ENCODE measurements at regions not wholly inside any gene's neighbourhood (a gene's known extent, or its start where the extent isn't known, plus 50 kb on each side); places are given as distances from the start of the nearest gene placed in this dataset.
A peak's percentile ranks its signal among the peaks of the same experiment; 100 is the strongest.

DNA sequence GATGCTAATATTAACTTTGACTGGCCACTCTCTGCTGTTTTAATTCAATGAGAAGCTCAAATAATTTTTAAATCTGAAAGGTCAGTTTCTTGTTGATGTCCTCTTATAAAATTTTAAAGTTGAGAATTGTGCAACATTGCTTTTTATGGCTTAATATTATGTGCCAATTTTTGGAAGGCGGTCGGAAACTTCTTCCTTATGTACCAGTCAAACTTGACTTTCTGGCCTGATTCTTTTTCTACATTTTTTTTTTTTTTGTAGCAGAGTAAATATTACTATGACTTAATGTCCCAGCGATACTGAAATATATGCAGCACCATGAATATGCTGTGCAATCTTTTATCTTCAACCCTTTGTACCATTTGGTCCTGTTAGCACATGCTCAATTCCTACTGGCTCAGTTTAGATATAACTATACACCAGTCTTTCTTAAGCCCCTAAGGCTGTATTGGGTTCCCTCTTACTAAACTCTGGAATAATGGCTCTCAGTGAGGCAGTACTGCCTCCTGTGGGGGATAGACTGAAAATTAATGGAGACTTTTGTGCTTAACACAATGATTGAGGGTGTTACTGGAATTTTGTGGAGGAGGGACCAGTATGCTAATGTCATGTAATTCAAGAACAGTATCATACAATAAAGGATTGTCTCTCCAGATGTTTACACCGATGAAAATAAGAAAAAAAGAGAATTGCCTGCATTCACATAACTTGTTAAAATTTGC, 156.4 kb upstream of the SYNCRIP start:
- H3K36me3 ChIP-seq (ENCODE audit: control insufficient read depth in 2 of 2, extremely low read depth in 1 of 2, insufficient read depth in 1 of 2, low read length in 1 of 2): no peaks in the 10 kb centered on the region
- H3K36me3 Mint-ChIP-seq: no peaks in the 10 kb centered on the region
- H3K27ac ChIP-seq (ENCODE audit: low read length): no peak overlapping the region
- DNase-seq (no peak), ATAC-seq (replicated peaks in 1 of 4) (no peak)
- H3K27ac Mint-ChIP-seq: no peak overlapping the region
- peaks cover 10 to 20% of the 10 kb centered on the region in 2 donors for H3K27me3 Mint-ChIP-seq
- H3K9me3 Mint-ChIP-seq: no peaks in the 10 kb centered on the region
- H3K4me3 ChIP-seq (ENCODE audit: control insufficient read depth in 1 of 2, extremely low read depth in 1 of 2, low read length in 1 of 2): no peak overlapping the region
- CTCF ChIA-PET: no interaction called here
- no peaks in the 10 kb centered on the region for H3K9me3 ChIP-seq
- H3K4me1 ChIP-seq (ENCODE audit: control insufficient read depth in 1 of 2, extremely low read depth in 1 of 2, insufficient read depth in 2 of 2, low read length in 2 of 2): no peaks in the 10 kb centered on the region
- no peaks in the 10 kb centered on the region for H3K27me3 ChIP-seq (replicated peaks in 1 of 2; ENCODE audit: control insufficient read depth in 2 of 2, extremely low read depth in 1 of 2, insufficient read depth in 2 of 2, low read length in 1 of 2)
- no peaks in the 10 kb centered on the region for H3K4me1 Mint-ChIP-seq
- POLR2A ChIA-PET: interaction anchor here in 1 of 2 donors (0.6 kb wide), 1 partner anchor 139 kb away, joined by 3 read pairs; no protein-coding TSS in a partner anchor
- WGBS (ENCODE audit: insufficient coverage): no CpG with 5 or more reads among the region's 4 CpGs
- no peak overlapping the region for H3K4me3 Mint-ChIP-seq

DNA sequence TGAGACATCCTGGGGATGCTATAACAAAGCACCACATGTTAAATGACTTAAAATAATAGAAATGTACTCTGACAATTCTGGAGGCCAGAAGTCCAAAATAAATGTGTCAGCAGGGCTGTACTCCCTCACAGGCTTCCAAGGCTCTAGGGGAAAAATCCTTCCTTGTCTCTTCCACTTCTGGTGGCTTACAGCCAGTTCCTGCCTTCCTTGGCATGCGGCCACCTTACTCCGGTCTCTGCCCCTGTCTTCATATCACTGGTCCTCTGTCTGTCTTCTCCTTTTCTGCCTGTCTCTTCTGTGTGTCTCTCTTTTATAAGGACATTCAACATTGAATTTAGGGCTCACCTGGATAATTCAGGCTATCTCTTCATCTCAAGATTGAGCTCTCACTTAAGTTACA, 155.3 kb upstream of the SYNCRIP start:
- no peak overlapping the region for H3K27ac ChIP-seq (ENCODE audit: low read length)
- ChIA-PET POLR2A (no interaction called here), CTCF (no interaction called here)
- no peaks in the 10 kb centered on the region for H3K9me3 Mint-ChIP-seq
- no peaks in the 10 kb centered on the region for H3K4me1 ChIP-seq (ENCODE audit: control insufficient read depth in 1 of 2, extremely low read depth in 1 of 2, insufficient read depth in 2 of 2, low read length in 2 of 2)
- DNase-seq (no peak), ATAC-seq (replicated peaks in 1 of 4) (no peak)
- no peak overlapping the region for H3K27ac Mint-ChIP-seq
- no peaks in the 10 kb centered on the region for H3K36me3 ChIP-seq (ENCODE audit: control insufficient read depth in 2 of 2, extremely low read depth in 1 of 2, insufficient read depth in 1 of 2, low read length in 1 of 2)
- H3K9me3 ChIP-seq: no peaks in the 10 kb centered on the region
- no peaks in the 10 kb centered on the region for H3K4me1 Mint-ChIP-seq
- 82% methylated on average over 2 of the region's 2 CpGs for WGBS (ENCODE audit: insufficient coverage)
- H3K27me3 Mint-ChIP-seq: peaks cover 10 to 20% of the 10 kb centered on the region in 2 donors
- H3K27me3 ChIP-seq (replicated peaks in 1 of 2; ENCODE audit: control insufficient read depth in 2 of 2, extremely low read depth in 1 of 2, insufficient read depth in 2 of 2, low read length in 1 of 2): no peaks in the 10 kb centered on the region
- no peak overlapping the region for H3K4me3 ChIP-seq (ENCODE audit: control insufficient read depth in 1 of 2, extremely low read depth in 1 of 2, low read length in 1 of 2)
- H3K4me3 Mint-ChIP-seq: no peak overlapping the region
- no peaks in the 10 kb centered on the region for H3K36me3 Mint-ChIP-seq

DNA sequence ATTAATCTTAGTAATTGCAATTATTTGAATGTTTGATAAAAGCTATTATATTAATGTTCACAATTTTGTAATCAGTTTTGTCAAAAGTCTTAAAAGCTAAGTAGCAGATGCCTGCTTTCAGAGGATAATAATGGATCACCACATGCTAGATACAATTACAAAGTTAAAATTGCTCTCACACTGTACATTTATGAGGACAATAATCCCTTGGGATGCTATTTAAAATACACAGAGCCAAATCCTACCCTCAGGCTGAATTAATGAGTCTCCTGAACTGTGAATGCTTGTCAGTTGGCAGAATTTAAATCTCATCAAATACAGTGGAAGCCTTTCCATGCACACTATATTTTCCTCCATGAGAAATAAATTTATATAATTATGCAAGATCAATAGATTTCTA, 153.3 kb upstream of the SYNCRIP start:
- DNase-seq (no peak), ATAC-seq (replicated peaks in 1 of 4) (no peak)
- H3K4me3 ChIP-seq (ENCODE audit: control insufficient read depth in 1 of 2, extremely low read depth in 1 of 2, low read length in 1 of 2): no peak overlapping the region
- no peaks in the 10 kb centered on the region for H3K4me1 Mint-ChIP-seq
- no peak overlapping the region for H3K27ac Mint-ChIP-seq
- H3K4me1 ChIP-seq (ENCODE audit: control insufficient read depth in 1 of 2, extremely low read depth in 1 of 2, insufficient read depth in 2 of 2, low read length in 2 of 2): no peaks in the 10 kb centered on the region
- H3K27me3 ChIP-seq (replicated peaks in 1 of 2; ENCODE audit: control insufficient read depth in 2 of 2, extremely low read depth in 1 of 2, insufficient read depth in 2 of 2, low read length in 1 of 2): no peaks in the 10 kb centered on the region
- H3K9me3 ChIP-seq: no peaks in the 10 kb centered on the region
- no peak overlapping the region for H3K4me3 Mint-ChIP-seq
- peaks cover 10 to 24% of the 10 kb centered on the region in 2 donors for H3K27me3 Mint-ChIP-seq
- peaks cover 0 to 4% (median 0%) of the 10 kb centered on the region in 3 donors for H3K9me3 Mint-ChIP-seq
- ChIA-PET CTCF (no interaction called here), POLR2A (no interaction called here)
- H3K36me3 ChIP-seq (ENCODE audit: control insufficient read depth in 2 of 2, extremely low read depth in 1 of 2, insufficient read depth in 1 of 2, low read length in 1 of 2): no peaks in the 10 kb centered on the region
- no peaks in the 10 kb centered on the region for H3K36me3 Mint-ChIP-seq
- H3K27ac ChIP-seq (ENCODE audit: low read length): no peak overlapping the region

- H3K4me3 ChIP-seq (ENCODE audit: control insufficient read depth in 1 of 2, extremely low read depth in 1 of 2, low read length in 1 of 2): no peak overlapping the region
- Mint-ChIP-seq H3K9me3 (peaks cover 6 to 21% (median 10%) of the 10 kb centered on the region in 3 donors), H3K27me3 (peaks cover 11 to 15% of the 10 kb centered on the region in 2 donors), H3K4me1 (no peaks in the 10 kb centered on the region), H3K36me3 (no peaks in the 10 kb centered on the region), H3K27ac (no peak overlapping the region), H3K4me3 (no peak overlapping the region)
- no peak for DNase-seq
- CTCF ChIA-PET: interaction anchor here in 1 of 2 donors (0.7 kb wide), 1 partner anchor 12 kb away, joined by 4 read pairs; no protein-coding TSS in a partner anchor
- H3K27ac ChIP-seq (ENCODE audit: low read length): no peak overlapping the region
- peaks cover 0 to 7% of the 10 kb centered on the region in 2 experiments for H3K27me3 ChIP-seq (replicated peaks in 1 of 2; ENCODE audit: control insufficient read depth in 2 of 2, extremely low read depth in 1 of 2, insufficient read depth in 2 of 2, low read length in 1 of 2)
- no peak for ATAC-seq (replicated peaks in 1 of 4)
- no peaks in the 10 kb centered on the region for H3K9me3 ChIP-seq
- WGBS (ENCODE audit: insufficient coverage): no CpG with 5 or more reads among the region's 1 CpG
- H3K36me3 ChIP-seq (ENCODE audit: control insufficient read depth in 2 of 2, extremely low read depth in 1 of 2, insufficient read depth in 1 of 2, low read length in 1 of 2): no peaks in the 10 kb centered on the region
- H3K4me1 ChIP-seq (ENCODE audit: control insufficient read depth in 1 of 2, extremely low read depth in 1 of 2, insufficient read depth in 2 of 2, low read length in 2 of 2): no peaks in the 10 kb centered on the region
- POLR2A ChIA-PET: no interaction called here
These were observed 149.6 kb upstream of the SYNCRIP start for GRCh38 chr6:85792254-85792653.

DNA sequence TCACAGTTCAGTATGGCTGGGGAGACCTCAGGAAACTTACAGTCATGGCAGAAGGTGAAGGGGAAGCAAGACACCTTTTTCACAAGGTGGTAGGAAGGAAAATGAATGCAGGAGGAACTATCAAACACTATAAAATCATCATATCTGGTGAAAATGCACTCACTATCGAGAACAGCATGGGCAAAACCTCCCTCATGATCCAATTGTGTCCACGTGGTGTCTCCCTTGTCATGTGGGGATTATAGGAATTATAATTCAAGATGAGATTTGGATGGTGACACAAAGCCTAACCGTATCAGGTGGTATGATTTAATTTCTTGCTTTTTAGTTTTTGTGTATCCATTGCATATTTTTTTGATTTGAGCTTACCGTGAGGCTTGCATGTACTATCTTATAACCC, 133.2 kb upstream of the SYNCRIP start:
- H3K4me3 Mint-ChIP-seq: no peak overlapping the region
- H3K9me3 Mint-ChIP-seq: peaks cover 6 to 21% (median 17%) of the 10 kb centered on the region in 3 donors
- no peak overlapping the region for H3K27ac Mint-ChIP-seq
- Histone ChIP-seq H3K27me3 (replicated peaks in 1 of 2; ENCODE audit: control insufficient read depth in 2 of 2, extremely low read depth in 1 of 2, insufficient read depth in 2 of 2, low read length in 1 of 2) (peaks cover 0 to 12% of the 10 kb centered on the region in 2 experiments), H3K36me3 (ENCODE audit: control insufficient read depth in 2 of 2, extremely low read depth in 1 of 2, insufficient read depth in 1 of 2, low read length in 1 of 2) (no peaks in the 10 kb centered on the region), H3K4me3 (ENCODE audit: control insufficient read depth in 1 of 2, extremely low read depth in 1 of 2, low read length in 1 of 2) (no peak overlapping the region), H3K9me3 (no peaks in the 10 kb centered on the region), H3K4me1 (ENCODE audit: control insufficient read depth in 1 of 2, extremely low read depth in 1 of 2, insufficient read depth in 2 of 2, low read length in 2 of 2) (no peaks in the 10 kb centered on the region), H3K27ac (ENCODE audit: low read length) (no peak overlapping the region)
- ChIA-PET CTCF (no interaction called here), POLR2A (no interaction called here)
- no peaks in the 10 kb centered on the region for H3K36me3 Mint-ChIP-seq
- ATAC-seq (replicated peaks in 1 of 4) (no peak), DNase-seq (no peak)
- no peaks in the 10 kb centered on the region for H3K4me1 Mint-ChIP-seq
- WGBS (ENCODE audit: insufficient coverage): no CpG with 5 or more reads among the region's 4 CpGs
- H3K27me3 Mint-ChIP-seq: peaks cover 13 to 23% of the 10 kb centered on the region in 2 donors

DNA sequence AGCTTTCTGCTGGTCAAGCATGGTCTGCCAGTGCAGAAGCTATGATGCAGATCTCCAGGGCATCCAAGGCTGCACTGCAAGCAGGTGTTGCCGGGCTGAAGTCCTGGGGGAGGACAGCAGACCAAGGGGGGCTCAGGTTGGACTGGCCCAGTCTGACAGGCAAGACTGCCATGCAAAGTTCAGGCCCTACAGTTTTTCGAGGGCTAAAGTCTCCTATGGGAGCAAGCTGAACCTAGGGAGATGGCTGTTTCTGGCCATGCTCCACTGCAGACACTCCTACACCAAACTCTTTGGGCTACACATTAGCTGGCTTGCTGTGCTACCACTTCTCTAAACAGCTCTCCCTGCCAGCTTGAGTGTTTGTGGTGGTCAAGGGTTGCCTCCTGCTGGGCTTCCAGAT, 130.0 kb upstream of the SYNCRIP start:
- Histone ChIP-seq H3K27me3 (replicated peaks in 1 of 2; ENCODE audit: control insufficient read depth in 2 of 2, extremely low read depth in 1 of 2, insufficient read depth in 2 of 2, low read length in 1 of 2) (peaks cover 0 to 12% of the 10 kb centered on the region in 2 experiments), H3K36me3 (ENCODE audit: control insufficient read depth in 2 of 2, extremely low read depth in 1 of 2, insufficient read depth in 1 of 2, low read length in 1 of 2) (no peaks in the 10 kb centered on the region), H3K9me3 (no peaks in the 10 kb centered on the region), H3K4me1 (ENCODE audit: control insufficient read depth in 1 of 2, extremely low read depth in 1 of 2, insufficient read depth in 2 of 2, low read length in 2 of 2) (no peaks in the 10 kb centered on the region), H3K27ac (ENCODE audit: low read length) (no peak overlapping the region), H3K4me3 (ENCODE audit: control insufficient read depth in 1 of 2, extremely low read depth in 1 of 2, low read length in 1 of 2) (no peak overlapping the region)
- H3K36me3 Mint-ChIP-seq: no peaks in the 10 kb centered on the region
- DNase-seq: peak in 1 of 35 experiments; percentile 4
- ChIA-PET CTCF (no interaction called here), POLR2A (no interaction called here)
- ATAC-seq (replicated peaks in 1 of 4): no peak
- no peak overlapping the region for H3K4me3 Mint-ChIP-seq
- H3K9me3 Mint-ChIP-seq: peaks cover 6 to 11% (median 7%) of the 10 kb centered on the region in 3 donors
- 83% methylated on average over 1 of the region's 2 CpGs for WGBS (ENCODE audit: insufficient coverage)
- H3K27me3 Mint-ChIP-seq: peaks cover 16 to 30% of the 10 kb centered on the region in 2 donors
- H3K27ac Mint-ChIP-seq: no peak overlapping the region
- no peaks in the 10 kb centered on the region for H3K4me1 Mint-ChIP-seq
